Brain microvascular endothelial cell (primary cell): ENCODE measurements at regions not wholly inside any gene's neighbourhood (a gene's known extent, or its start where the extent isn't known, plus 50 kb on each side); places are given as distances from the start of the nearest gene placed in this dataset.

Experiments
- DNase-seq: peaks from one replicate; pipeline ENCODE4 v3.0.0-alpha.2; 2020
- H3K27ac ChIP-seq: fragments of 250-450 bp; sonication (Bioruptor Pico); 2 replicates; pipeline ENCODE4 v1.5.1; 2020; ENCODE audit warnings: mild to moderate bottlenecking, moderate library complexity
- H3K27me3 ChIP-seq: fragments of 250-450 bp; sonication (Bioruptor Pico); replicated peaks from 2 replicates; pipeline ENCODE4 v1.5.1; 2020; ENCODE audit warnings: mild to moderate bottlenecking
- H3K36me3 ChIP-seq: fragments of 250-450 bp; sonication (Bioruptor Pico); replicated peaks from 2 replicates; pipeline ENCODE4 v1.5.1; 2020; ENCODE audit warnings: mild to moderate bottlenecking
- H3K4me3 ChIP-seq: 2 replicates; pipeline ENCODE4 v1.5.1; 2011; ENCODE audit warnings: low read depth, mild to moderate bottlenecking, control low read depth, low read length, moderate library complexity
- CTCF ChIP-seq: IDR thresholded peaks from 2 replicates; pipeline ENCODE4 v1.5.1; 2011; ENCODE audit warnings: low read depth, mild to moderate bottlenecking, moderate library complexity, low read length, control low read depth, inconsistent platforms; ENCODE audit errors: missing control alignments
- in situ Hi-C: cut with HindIII; loops from 2 replicates; pipeline ENCODE4 v1.10.0; 2017; ENCODE audit warnings: low sequenced_read_pairs, low pct_ligation_motif_present

GRCh38 chr2:58358026-58358425 is 116.9 kb upstream of the FANCL start:
- in situ Hi-C loops, result no loop called here
- Histone ChIP-seq H3K36me3 (no peaks in the 10 kb centered on the region), H3K27ac (no peak overlapping the region), H3K27me3 (no peaks in the 10 kb centered on the region), H3K4me3 (no peak overlapping the region)
- no peak for DNase-seq
- TF ChIP-seq CTCF, result no peak

GRCh38 chr2:58357521-58357920 is 116.4 kb upstream of the FANCL start:
- in situ Hi-C loops, result no loop called here
- Histone ChIP-seq H3K36me3 (no peaks in the 10 kb centered on the region), H3K4me3 (no peak overlapping the region), H3K27me3 (no peaks in the 10 kb centered on the region), H3K27ac (no peak overlapping the region)
- no peak for TF ChIP-seq CTCF
- DNase-seq, result no peak

- no peaks in the 10 kb centered on the region for H3K27me3 ChIP-seq
- in situ Hi-C loops, result no loop called here
- TF ChIP-seq CTCF, result no peak
Observed at GRCh38 chr2:58354230-58354629, 113.1 kb upstream of the FANCL start.

DNA sequence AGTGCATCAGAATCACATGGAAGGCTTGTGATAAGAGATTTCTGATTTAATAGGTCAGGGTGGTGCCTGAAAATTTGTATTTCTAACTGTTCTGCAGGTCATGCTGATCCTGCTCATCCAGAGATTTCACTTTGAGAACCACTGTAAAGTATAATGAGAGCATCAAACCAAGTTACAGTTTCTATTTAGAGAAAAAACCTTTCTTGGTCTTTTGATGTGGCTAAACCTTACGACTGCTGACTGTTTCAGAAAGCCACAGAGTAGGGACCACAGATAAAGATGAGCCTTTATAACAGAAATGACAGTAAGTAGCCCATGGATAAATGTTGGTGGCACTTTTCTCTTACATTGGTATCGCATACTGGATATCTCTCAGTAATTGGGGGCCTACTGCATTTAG is 109.4 kb upstream of the FANCL start:
- DNase-seq, result no peak
- Histone ChIP-seq H3K27me3 (no peaks in the 10 kb centered on the region), H3K4me3 (no peak overlapping the region), H3K36me3 (no peaks in the 10 kb centered on the region), H3K27ac (no peak overlapping the region)
- in situ Hi-C loops, result no loop called here
- TF ChIP-seq CTCF, result no peak

More at GRCh38 chr2:58354230-58354629, 113.1 kb upstream of the FANCL start:
- no peak overlapping the region for H3K27ac ChIP-seq
- H3K36me3 ChIP-seq, result no peaks in the 10 kb centered on the region
- no peak overlapping the region for H3K4me3 ChIP-seq
- DNase-seq, result no peak

DNA sequence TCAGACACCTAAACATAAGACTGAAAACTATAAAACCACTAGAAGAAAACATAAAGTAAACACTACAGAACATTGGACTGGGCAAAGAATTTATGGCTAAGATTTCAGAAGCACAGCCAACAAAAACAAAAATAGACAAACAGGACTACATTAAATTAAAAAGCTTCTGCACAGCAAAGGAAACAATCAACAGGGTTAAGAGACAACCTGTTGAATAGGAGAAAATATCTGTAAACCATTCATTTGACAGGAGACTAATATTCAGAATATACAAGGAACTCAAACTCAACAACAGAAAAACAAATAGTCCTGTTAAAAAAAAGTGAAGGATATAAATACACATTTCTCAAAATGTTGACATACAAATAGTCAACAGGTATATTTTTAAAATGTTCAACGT is 106.7 kb upstream of the FANCL start:
- in situ Hi-C loops, result no loop called here
- Histone ChIP-seq H3K27me3 (no peaks in the 10 kb centered on the region), H3K27ac (no peak overlapping the region), H3K36me3 (no peaks in the 10 kb centered on the region), H3K4me3 (no peak overlapping the region)
- DNase-seq, result no peak
- TF ChIP-seq CTCF, result no peak

DNA sequence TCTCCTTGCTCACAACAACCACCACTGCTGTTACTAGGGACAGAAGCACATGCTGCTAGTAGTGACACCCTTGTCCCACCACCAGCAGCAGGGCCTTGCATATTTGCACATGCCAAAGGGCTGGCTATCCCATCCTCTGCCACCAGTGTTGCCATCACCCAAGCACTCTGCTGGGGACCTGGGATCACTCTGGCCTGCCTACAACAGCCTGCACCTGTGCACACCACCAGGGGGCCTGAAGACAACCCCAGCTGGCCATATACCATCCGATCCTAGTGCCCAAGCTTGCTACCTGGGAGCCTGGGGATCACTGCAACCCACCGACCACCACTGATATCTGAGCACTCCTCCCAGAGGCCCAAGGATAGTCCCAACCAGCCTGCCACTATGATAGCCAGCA is 99.9 kb upstream of the FANCL start:
- no peak for TF ChIP-seq CTCF
- no peak overlapping the region for H3K27ac ChIP-seq
- H3K36me3 ChIP-seq, result no peaks in the 10 kb centered on the region
- no peak for DNase-seq
- in situ Hi-C loops, result no loop called here
- no peak overlapping the region for H3K4me3 ChIP-seq
- H3K27me3 ChIP-seq, result no peaks in the 10 kb centered on the region
